Thymus (tissue), 11 donors: ENCODE measurements at regions not wholly inside any gene's neighbourhood (a gene's known extent, or its start where the extent isn't known, plus 50 kb on each side); places are given as distances from the start of the nearest gene placed in this dataset.

Experiments
- DNase-seq, 9 donors: peaks; one replicate each; pipeline ENCODE4 v3.0.0-alpha.2; 2013; ENCODE audit warnings: low spot score in 9 of 9, low read depth in 6 of 9, missing footprints in 1 of 9
- H3K27ac ChIP-seq, 2 donors: one replicate each; pipeline ENCODE4 v1.5.1; 2013; ENCODE audit warnings: control low read depth in 1 of 2, low read depth in 1 of 2, low read length in 1 of 2, mild to moderate bottlenecking in 1 of 2, moderate library complexity in 1 of 2
- H3K27me3 ChIP-seq, 2 donors: one replicate each; pipeline ENCODE4 v1.5.1; 2013; ENCODE audit warnings: low read length in 1 of 2; ENCODE audit not compliant: control insufficient read depth in 2 of 2, insufficient read depth in 1 of 2
- H3K36me3 ChIP-seq, 2 donors: one replicate each; pipeline ENCODE4 v1.5.1; 2013; ENCODE audit warnings: low read length in 1 of 2, mild to moderate bottlenecking in 1 of 2, moderate library complexity in 1 of 2; ENCODE audit not compliant: control insufficient read depth in 2 of 2, insufficient read depth in 2 of 2
- H3K4me1 ChIP-seq, 2 donors: one replicate each; pipeline ENCODE4 v1.5.1; 2013; ENCODE audit warnings: low read length in 2 of 2; ENCODE audit not compliant: control insufficient read depth in 2 of 2, insufficient read depth in 2 of 2
- H3K4me3 ChIP-seq, 2 donors: one replicate each; pipeline ENCODE4 v1.5.1; 2013; ENCODE audit warnings: low read length in 2 of 2, control low read depth in 1 of 2, mild to moderate bottlenecking in 1 of 2
- H3K9me3 ChIP-seq, 2 donors: one replicate each; pipeline ENCODE4 v1.5.1; 2013; ENCODE audit warnings: low read length in 1 of 2, mild to moderate bottlenecking in 1 of 2; ENCODE audit not compliant: control insufficient read depth in 2 of 2, insufficient read depth in 1 of 2
- WGBS: extraction: QIAGEN DNeasy Blood & Tissue Kit; methylation state at CpG from one replicate; pipeline ENCODE4 v1.1.7; 2013; 5-methylcytosine and 5-hydroxymethylcytosine counted together
- donor health status: healthy.

DNA sequence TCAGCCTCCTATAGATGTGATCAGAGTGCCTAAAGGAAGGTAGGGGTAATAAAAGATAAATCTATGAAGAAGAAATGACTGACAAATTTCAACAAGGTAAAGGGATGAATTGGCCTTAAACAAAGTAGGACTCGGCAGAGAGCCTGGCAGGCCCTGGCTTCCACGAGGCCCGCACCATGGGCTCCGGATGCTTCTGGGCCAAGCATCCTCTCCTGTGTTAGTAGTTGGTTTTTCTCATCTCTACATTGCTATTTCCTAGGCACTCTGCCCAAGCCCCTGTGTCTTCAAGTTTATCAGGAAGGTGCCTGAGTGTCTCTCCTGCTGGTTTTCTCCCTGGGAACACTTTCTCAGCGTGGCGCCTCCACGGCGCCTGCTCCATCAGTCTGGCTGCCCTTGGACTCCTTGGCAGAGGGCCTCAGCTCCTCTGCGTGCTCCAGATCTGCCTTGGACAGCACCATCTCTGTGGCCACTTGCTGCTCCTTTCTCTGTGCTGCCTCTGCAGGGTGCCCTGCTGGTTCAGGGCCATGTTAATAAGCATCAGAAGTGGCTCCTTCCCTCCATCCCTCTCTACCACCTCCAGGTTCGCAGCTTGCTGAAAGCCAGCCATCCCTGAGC is 413.3 kb upstream of the DPP6 start:
- H3K4me1 ChIP-seq = no peaks in the 10 kb centered on the region

GRCh38 chr7:153640586-153640985 is 411.6 kb upstream of the DPP6 start:
- WGBS = 79% methylated on average over 2 of the region's 2 CpGs
- DNase-seq = no peak
- no peaks in the 10 kb centered on the region for H3K4me1 ChIP-seq
- no peak overlapping the region for H3K27ac ChIP-seq
- H3K36me3 ChIP-seq = no peaks in the 10 kb centered on the region
- H3K27me3 ChIP-seq = no peaks in the 10 kb centered on the region
- no peak overlapping the region for H3K4me3 ChIP-seq
- H3K9me3 ChIP-seq = peaks cover 1 to 11% of the 10 kb centered on the region in 2 donors

More for the DNA sequence above, 413.3 kb upstream of the DPP6 start:
- no peak overlapping the region for H3K27ac ChIP-seq
- no peak overlapping the region for H3K4me3 ChIP-seq
- 95% methylated on average over 10 of the region's 10 CpGs for WGBS
- H3K9me3 ChIP-seq = peaks cover 1 to 11% of the 10 kb centered on the region in 2 donors
- H3K27me3 ChIP-seq = no peaks in the 10 kb centered on the region
- H3K36me3 ChIP-seq = no peaks in the 10 kb centered on the region
- no peak for DNase-seq

- Histone ChIP-seq H3K27ac (no peak overlapping the region), H3K4me3 (no peak overlapping the region), H3K9me3 (peaks cover 1 to 11% of the 10 kb centered on the region in 2 donors), H3K36me3 (no peaks in the 10 kb centered on the region), H3K27me3 (no peaks in the 10 kb centered on the region), H3K4me1 (no peaks in the 10 kb centered on the region)
- no peak for DNase-seq
- 85% methylated on average over 4 of the region's 4 CpGs for WGBS
Observed at GRCh38 chr7:153641199-153641598, 411.0 kb upstream of the DPP6 start.

- H3K4me3 ChIP-seq = no peak overlapping the region
- DNase-seq = no peak
- peaks cover 1 to 11% of the 10 kb centered on the region in 2 donors for H3K9me3 ChIP-seq
- H3K27ac ChIP-seq = no peak overlapping the region
- no peaks in the 10 kb centered on the region for H3K36me3 ChIP-seq
- no peaks in the 10 kb centered on the region for H3K27me3 ChIP-seq
- H3K4me1 ChIP-seq = no peaks in the 10 kb centered on the region
Observed at GRCh38 chr7:153642989-153643388, 409.2 kb upstream of the DPP6 start.

- Histone ChIP-seq H3K9me3 (peaks cover 3 to 8% of the 10 kb centered on the region in 2 donors), H3K27ac (no peak overlapping the region), H3K36me3 (no peaks in the 10 kb centered on the region), H3K27me3 (no peaks in the 10 kb centered on the region), H3K4me1 (no peaks in the 10 kb centered on the region), H3K4me3 (no peak overlapping the region)
- WGBS = 74% methylated on average over 7 of the region's 7 CpGs
- DNase-seq = no peak
Observed at GRCh38 chr7:153657182-153657800, 394.9 kb upstream of the DPP6 start.

GRCh38 chr7:153675131-153675530 is 377.1 kb upstream of the DPP6 start:
- Histone ChIP-seq H3K4me3 (no peak overlapping the region), H3K27me3 (no peaks in the 10 kb centered on the region), H3K27ac (no peak overlapping the region), H3K36me3 (no peaks in the 10 kb centered on the region), H3K4me1 (no peaks in the 10 kb centered on the region), H3K9me3 (no peaks in the 10 kb centered on the region)
- 85% methylated on average over 3 of the region's 3 CpGs for WGBS
- no peak for DNase-seq

GRCh38 chr7:153682628-153683027 is 369.6 kb upstream of the DPP6 start:
- no peak for DNase-seq
- peaks cover 0 to 1% of the 10 kb centered on the region in 2 donors for H3K9me3 ChIP-seq
- H3K4me1 ChIP-seq = no peaks in the 10 kb centered on the region
- no peaks in the 10 kb centered on the region for H3K36me3 ChIP-seq
- H3K27ac ChIP-seq = no peak overlapping the region
- 70% methylated on average over 3 of the region's 3 CpGs for WGBS
- no peak overlapping the region for H3K4me3 ChIP-seq
- H3K27me3 ChIP-seq = no peaks in the 10 kb centered on the region

GRCh38 chr7:153696242-153696641 is 356.0 kb upstream of the DPP6 start:
- H3K9me3 ChIP-seq = no peaks in the 10 kb centered on the region
- no peak overlapping the region for H3K4me3 ChIP-seq
- H3K27ac ChIP-seq = no peak overlapping the region
- 91% methylated on average over 12 of the region's 12 CpGs for WGBS
- H3K36me3 ChIP-seq = no peaks in the 10 kb centered on the region
- H3K4me1 ChIP-seq = no peaks in the 10 kb centered on the region
- DNase-seq = no peak
- H3K27me3 ChIP-seq = no peaks in the 10 kb centered on the region

GRCh38 chr7:153698046-153698445 is 354.2 kb upstream of the DPP6 start:
- no peaks in the 10 kb centered on the region for H3K27me3 ChIP-seq
- no peaks in the 10 kb centered on the region for H3K36me3 ChIP-seq
- DNase-seq = no peak
- no peak overlapping the region for H3K27ac ChIP-seq
- H3K9me3 ChIP-seq = no peaks in the 10 kb centered on the region
- 91% methylated on average over 10 of the region's 10 CpGs for whole genome bisulfite sequencing
- no peak overlapping the region for H3K4me3 ChIP-seq
- no peaks in the 10 kb centered on the region for H3K4me1 ChIP-seq
